SU-DHL-6 (cell line): ENCODE measurements at regions not wholly inside any gene's neighbourhood (a gene's known extent, or its start where the extent isn't known, plus 50 kb on each side); places are given as distances from the start of the nearest gene placed in this dataset.

Experiments
- H2AFZ ChIP-seq: fragments of 200-600 bp; sonication (generic); 2 replicates; pipeline ENCODE4 v1.6.1; 2014; ENCODE audit warnings: low read depth, mild to moderate bottlenecking, moderate library complexity, mixed read lengths, antibody characterized with exemption, low read length; ENCODE audit not compliant: severe bottlenecking
- H3F3A ChIP-seq: fragments of 200-600 bp; shearing (Covaris generic); 2 replicates; pipeline ENCODE4 v1.6.0; 2016; ENCODE audit warnings: antibody characterized with exemption, mild to moderate bottlenecking; ENCODE audit not compliant: insufficient read depth
- H3K27ac ChIP-seq: fragments of 200-600 bp; sonication (generic); 2 replicates; pipeline ENCODE4 v1.5.1; 2016; ENCODE audit warnings: low read depth, mild to moderate bottlenecking, low read length, moderate library complexity, mixed read lengths
- H3K27me3 ChIP-seq: fragments of 200-600 bp; sonication (generic), shearing (Covaris generic); 2 replicates; pipeline ENCODE4 v1.6.0; 2014; ENCODE audit warnings: mild to moderate bottlenecking, low read length
- H3K36me3 ChIP-seq: fragments of 200-600 bp; sonication (generic); 2 replicates; pipeline ENCODE4 v1.6.1; 2014; ENCODE audit warnings: mild to moderate bottlenecking, low read length, mixed read lengths
- H3K4me2 ChIP-seq: fragments of 300-600, 200-600 bp; shearing (Covaris generic), sonication (generic); 2 replicates; pipeline ENCODE4 v1.6.0; 2014; ENCODE audit warnings: low read length, low read depth, mild to moderate bottlenecking; ENCODE audit not compliant: poor library complexity, severe bottlenecking
- H3K4me3 ChIP-seq: fragments of 200-600 bp; sonication (generic); 2 replicates; pipeline ENCODE4 v1.5.1; 2014; ENCODE audit warnings: antibody characterized with exemption, low read length, mild to moderate bottlenecking, mixed read lengths; ENCODE audit not compliant: insufficient read depth, poor library complexity, severe bottlenecking
- H3K79me2 ChIP-seq: fragments of 200-600 bp; sonication (generic); 2 replicates; pipeline ENCODE4 v1.6.1; 2014; ENCODE audit warnings: mild to moderate bottlenecking, low read length, moderate library complexity; ENCODE audit not compliant: insufficient read depth
- H3K9ac ChIP-seq: fragments of 200-600 bp; sonication (generic); 2 replicates; pipeline ENCODE4 v1.7.0; 2014; ENCODE audit warnings: mild to moderate bottlenecking, low read length
- H3K9me2 ChIP-seq: fragments of 200-600 bp; sonication (generic); replicated peaks from 2 replicates; pipeline ENCODE4 v1.6.1; 2014; ENCODE audit warnings: low read length; ENCODE audit not compliant: insufficient read depth
- H3K9me3 ChIP-seq: fragments of 200-600 bp; sonication (generic); 2 replicates; pipeline ENCODE4 v1.6.1; 2014; ENCODE audit warnings: low read length, mixed read lengths; ENCODE audit not compliant: insufficient read depth
- H4K20me1 ChIP-seq: fragments of 200-600 bp; sonication (generic); 2 replicates; pipeline ENCODE4 v1.6.1; 2014; ENCODE audit warnings: low read depth, mild to moderate bottlenecking, antibody characterized with exemption, low read length, moderate library complexity, mixed read lengths
- CTCF ChIP-seq: fragments of 200-600 bp; sonication (generic); IDR thresholded peaks from one replicate; pipeline ENCODE4 v1.5.1; 2017; ENCODE audit warnings: antibody characterized with exemption, mild to moderate bottlenecking, low read length, moderate library complexity; ENCODE audit not compliant: insufficient read depth, poor library complexity, severe bottlenecking
- EZH2phosphoT487 ChIP-seq: fragments of 200-600 bp; sonication (generic), shearing (Covaris generic); conservative IDR thresholded peaks from 2 replicates; pipeline ENCODE4 v1.6.1; 2018; ENCODE audit warnings: mild to moderate bottlenecking, antibody characterized with exemption, low read length, moderate library complexity, mixed read lengths

- Histone ChIP-seq H3K9me2 (no peaks in the 10 kb centered on the region), H3K27ac (no peak overlapping the region), H3K79me2 (no peaks in the 10 kb centered on the region), H3K4me3 (no peak overlapping the region), H3K9me3 (no peaks in the 10 kb centered on the region), H3K36me3 (no peaks in the 10 kb centered on the region), H3K27me3 (no peaks in the 10 kb centered on the region), H2AFZ (no peak overlapping the region), H3K9ac (no peak overlapping the region), H4K20me1 (no peaks in the 10 kb centered on the region), H3F3A (no peaks in the 10 kb centered on the region), H3K4me2 (no peak overlapping the region)
- no peak for TF ChIP-seq EZH2phosphoT487
- no peak for TF ChIP-seq CTCF
These were observed 75.3 kb downstream of the INHBB start for GRCh38 chr2:120421126-120421829.

GRCh38 chr2:120421830-120422175, 75.9 kb downstream of the INHBB start:
- Histone ChIP-seq H3K9ac (no peak overlapping the region), H3K9me2 (no peaks in the 10 kb centered on the region), H3K27ac (no peak overlapping the region), H2AFZ (no peak overlapping the region), H3K4me2 (no peak overlapping the region), H4K20me1 (no peaks in the 10 kb centered on the region), H3K36me3 (no peaks in the 10 kb centered on the region), H3K79me2 (no peaks in the 10 kb centered on the region), H3F3A (no peaks in the 10 kb centered on the region), H3K9me3 (no peaks in the 10 kb centered on the region), H3K4me3 (no peak overlapping the region), H3K27me3 (no peaks in the 10 kb centered on the region)
- TF ChIP-seq EZH2phosphoT487 = no peak
- no peak for TF ChIP-seq CTCF

DNA sequence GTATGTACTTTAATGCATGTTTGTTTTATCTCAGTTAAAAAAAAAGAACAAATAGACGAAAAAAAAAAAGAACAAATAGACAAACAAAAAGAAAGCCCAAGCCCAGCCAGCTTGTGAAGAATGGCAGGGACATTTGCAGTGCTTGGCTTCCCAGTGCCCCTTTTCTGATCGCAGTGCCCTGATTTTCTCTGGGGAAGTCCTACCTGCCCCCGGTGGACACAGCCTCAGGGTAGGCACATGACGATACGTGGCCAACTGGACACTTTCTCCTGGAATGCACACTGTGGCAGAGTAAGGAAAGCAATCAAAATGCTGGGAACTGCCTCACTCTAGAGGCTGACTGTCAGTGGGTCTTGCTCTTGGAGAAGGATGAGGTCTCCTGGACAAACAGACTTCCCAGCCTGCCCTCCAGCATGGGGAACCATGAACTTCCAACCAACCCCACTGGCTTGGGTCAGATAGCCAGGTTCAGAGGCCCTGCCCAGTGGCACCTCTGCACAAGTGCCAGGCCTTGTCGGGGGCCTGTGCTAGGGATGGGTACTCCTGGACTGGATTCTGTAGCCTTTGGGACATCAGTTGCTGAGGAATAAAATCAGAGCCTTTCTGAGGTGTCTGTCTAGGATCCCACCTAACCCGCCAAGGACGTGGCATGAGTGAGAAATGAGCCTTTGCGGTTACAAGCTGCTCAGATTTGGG, 76.7 kb downstream of the INHBB start:
- Histone ChIP-seq H3K4me3 (no peak overlapping the region), H3F3A (no peaks in the 10 kb centered on the region), H3K27ac (no peak overlapping the region), H3K27me3 (no peaks in the 10 kb centered on the region), H3K9me3 (no peaks in the 10 kb centered on the region), H3K9ac (no peak overlapping the region), H2AFZ (no peak overlapping the region), H3K4me2 (no peak overlapping the region), H3K79me2 (no peaks in the 10 kb centered on the region), H4K20me1 (no peaks in the 10 kb centered on the region), H3K9me2 (no peaks in the 10 kb centered on the region), H3K36me3 (no peaks in the 10 kb centered on the region)
- TF ChIP-seq EZH2phosphoT487 (no peak), CTCF (no peak)
